WTC11 (cell line): ENCODE measurements at regions not wholly inside any gene's neighbourhood (a gene's known extent, or its start where the extent isn't known, plus 50 kb on each side); places are given as distances from the start of the nearest gene placed in this dataset.
"Not testable (repeated sequence)": the region's sequence is repeated elsewhere in the genome, so short reads cannot be mapped to it uniquely, and the experiment has no call there.

Experiments used
- ATAC-seq: fragments of 200-7000 bp; cut with Tn5 transposase; 2 replicates; pipeline ENCODE4 v1.10.0; 2021; ENCODE audit warnings: mild to moderate bottlenecking, moderate library complexity
- CTCF ChIA-PET: fragments of 300-600 bp; sonication (Branson Sonifier 250); formaldehyde crosslinking; loops from one replicate; lab custom pipeline; 2021; ENCODE audit warnings: antibody characterized with exemption; lab: Charles Lee
- POLR2A ChIA-PET: fragments of 350-600 bp; sonication (Branson Sonifier 250); formaldehyde crosslinking; loops from one replicate; lab custom pipeline; 2021; ENCODE audit warnings: antibody characterized with exemption; lab: Charles Lee
- DNase-seq: peaks from one replicate; pipeline ENCODE4 v3.0.0; 2021; ENCODE audit warnings: low spot score
- H3K27ac Mint-ChIP-seq: 2 replicates; pipeline ENCODE4 v1.8.0; 2021; ENCODE audit warnings: mixed read lengths
- H3K27me3 Mint-ChIP-seq: 2 replicates; pipeline ENCODE4 v1.8.0; 2021; ENCODE audit warnings: low read depth, mild to moderate bottlenecking, moderate library complexity, mixed read lengths
- H3K36me3 Mint-ChIP-seq: 2 replicates; pipeline ENCODE4 v1.8.0; 2021; ENCODE audit warnings: mixed read lengths
- H3K4me1 Mint-ChIP-seq: 2 replicates; pipeline ENCODE4 v1.8.0; 2022; ENCODE audit warnings: mixed read lengths
- H3K4me3 Mint-ChIP-seq: 2 replicates; pipeline ENCODE4 v1.8.0; 2021; ENCODE audit warnings: mild to moderate bottlenecking, moderate library complexity, mixed read lengths
- H3K9me3 Mint-ChIP-seq: 2 replicates; pipeline ENCODE4 v1.8.0; 2021; ENCODE audit warnings: mixed read lengths
- CBFB ChIP-seq: sonication (generic); formaldehyde crosslinking; IDR thresholded peaks from 2 replicates; pipeline ENCODE4 v1.8.1; 2022; ENCODE audit warnings: mild to moderate bottlenecking, low read depth, missing genetic modification reagents
- ELF4 ChIP-seq: sonication (generic); formaldehyde crosslinking; IDR thresholded peaks from 2 replicates; pipeline ENCODE4 v1.8.1; 2022; ENCODE audit warnings: low read depth, mild to moderate bottlenecking, moderate library complexity, missing genetic modification reagents
- GABPB1 ChIP-seq: sonication (generic); formaldehyde crosslinking; IDR thresholded peaks from 2 replicates; pipeline ENCODE4 v1.8.1; 2023; ENCODE audit warnings: mild to moderate bottlenecking, missing genetic modification reagents
- GTF2I ChIP-seq: fragments of 250-450 bp; sonication (Bioruptor Pico); conservative IDR thresholded peaks from 2 replicates; pipeline ENCODE4 v1.4.0; 2021; ENCODE audit warnings: mild to moderate bottlenecking
- JAZF1 ChIP-seq: fragments of 250-450 bp; sonication (Bioruptor Pico); IDR thresholded peaks from 2 replicates; pipeline ENCODE4 v1.9.0; 2021; ENCODE audit warnings: moderate library complexity, mild to moderate bottlenecking, inconsistent platforms
- KAT7 ChIP-seq: sonication (generic); formaldehyde crosslinking; IDR thresholded peaks from 2 replicates; pipeline ENCODE4 v1.8.1; 2023; ENCODE audit warnings: missing genetic modification reagents, mild to moderate bottlenecking, borderline replicate concordance
- NFYB ChIP-seq: sonication (generic); formaldehyde crosslinking; conservative IDR thresholded peaks from 2 replicates; pipeline ENCODE4 v1.8.0; 2022; ENCODE audit warnings: low read depth, missing genetic modification reagents
- RELA ChIP-seq: sonication (generic); formaldehyde crosslinking; IDR thresholded peaks from 2 replicates; pipeline ENCODE4 v1.8.1; 2022; ENCODE audit warnings: missing genetic modification reagents, mild to moderate bottlenecking, borderline replicate concordance
- SP1 ChIP-seq: sonication (generic); formaldehyde crosslinking; conservative IDR thresholded peaks from 2 replicates; pipeline ENCODE4 v1.8.1; 2022; ENCODE audit warnings: missing genetic modification reagents
- TCF7 ChIP-seq: sonication (generic); formaldehyde crosslinking; IDR thresholded peaks from 2 replicates; pipeline ENCODE4 v1.8.0; 2022; ENCODE audit warnings: mild to moderate bottlenecking, low read depth, missing genetic modification reagents, moderate library complexity
- ZNF232 ChIP-seq: sonication (generic); formaldehyde crosslinking; IDR thresholded peaks from 2 replicates; pipeline ENCODE4 v1.8.0; 2022; ENCODE audit warnings: mild to moderate bottlenecking, missing genetic modification reagents
- ZNF396 ChIP-seq: fragments of 250-450 bp; sonication (Bioruptor Pico); IDR thresholded peaks from 2 replicates; pipeline ENCODE4 v1.8.0; 2021; ENCODE audit warnings: mild to moderate bottlenecking, moderate library complexity, borderline replicate concordance
- ZNF416 ChIP-seq: fragments of 250-450 bp; sonication (Bioruptor Pico); IDR thresholded peaks from 2 replicates; pipeline ENCODE4 v1.9.0; 2021; ENCODE audit warnings: mild to moderate bottlenecking, inconsistent platforms
- TF ChIP-seq, protein P1 (sequence below): fragments of 250-450 bp; sonication (Bioruptor Pico); IDR thresholded peaks from 2 replicates; pipeline ENCODE4 v1.9.0; 2021; ENCODE audit warnings: mild to moderate bottlenecking, borderline replicate concordance
- TF ChIP-seq, protein P2 (sequence below): fragments of 250-450 bp; sonication (Bioruptor Pico); IDR thresholded peaks from 2 replicates; pipeline ENCODE4 v1.9.0; 2021; ENCODE audit warnings: moderate library complexity, mild to moderate bottlenecking, inconsistent platforms, borderline replicate concordance
- TF ChIP-seq, protein P3 (sequence below): sonication (generic); formaldehyde crosslinking; IDR thresholded peaks from 2 replicates; pipeline ENCODE4 v1.8.0; 2022; ENCODE audit warnings: mild to moderate bottlenecking, missing genetic modification reagents
- TF ChIP-seq, protein P4 (sequence below): sonication (generic); formaldehyde crosslinking; IDR thresholded peaks from 2 replicates; pipeline ENCODE4 v1.8.1; 2023; ENCODE audit warnings: mild to moderate bottlenecking, missing genetic modification reagents, moderate library complexity
- TF ChIP-seq, protein P5 (sequence below): sonication (generic); formaldehyde crosslinking; IDR thresholded peaks from 2 replicates; pipeline ENCODE4 v1.8.1; 2022; ENCODE audit warnings: low read depth, mild to moderate bottlenecking, moderate library complexity, missing genetic modification reagents, borderline replicate concordance
- TF ChIP-seq, protein P6 (sequence below): sonication (generic); formaldehyde crosslinking; IDR thresholded peaks from 2 replicates; pipeline ENCODE4 v1.8.0; 2023; ENCODE audit warnings: missing genetic modification reagents

DNA sequence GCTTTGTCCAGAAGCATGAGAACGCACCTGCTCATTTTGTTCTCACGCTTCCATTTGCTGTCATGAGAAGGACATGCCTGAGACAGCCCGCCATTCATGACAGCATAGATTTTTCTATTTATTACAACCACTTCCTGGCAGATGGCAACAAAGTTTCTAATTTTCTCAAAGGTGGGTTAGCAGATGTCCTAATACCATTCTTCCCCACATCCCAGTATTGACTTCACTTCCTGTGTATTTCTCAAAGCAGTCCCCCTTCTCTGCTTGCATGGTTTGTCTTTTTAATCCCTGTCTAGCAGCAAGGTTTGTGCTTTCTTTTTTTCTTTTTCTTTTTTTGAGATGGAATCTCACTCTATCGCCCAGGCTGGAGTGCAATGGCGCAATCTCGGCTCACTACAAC lies 94.3 kb downstream of the ISX start (continued):
- TF ChIP-seq, protein P1, sequence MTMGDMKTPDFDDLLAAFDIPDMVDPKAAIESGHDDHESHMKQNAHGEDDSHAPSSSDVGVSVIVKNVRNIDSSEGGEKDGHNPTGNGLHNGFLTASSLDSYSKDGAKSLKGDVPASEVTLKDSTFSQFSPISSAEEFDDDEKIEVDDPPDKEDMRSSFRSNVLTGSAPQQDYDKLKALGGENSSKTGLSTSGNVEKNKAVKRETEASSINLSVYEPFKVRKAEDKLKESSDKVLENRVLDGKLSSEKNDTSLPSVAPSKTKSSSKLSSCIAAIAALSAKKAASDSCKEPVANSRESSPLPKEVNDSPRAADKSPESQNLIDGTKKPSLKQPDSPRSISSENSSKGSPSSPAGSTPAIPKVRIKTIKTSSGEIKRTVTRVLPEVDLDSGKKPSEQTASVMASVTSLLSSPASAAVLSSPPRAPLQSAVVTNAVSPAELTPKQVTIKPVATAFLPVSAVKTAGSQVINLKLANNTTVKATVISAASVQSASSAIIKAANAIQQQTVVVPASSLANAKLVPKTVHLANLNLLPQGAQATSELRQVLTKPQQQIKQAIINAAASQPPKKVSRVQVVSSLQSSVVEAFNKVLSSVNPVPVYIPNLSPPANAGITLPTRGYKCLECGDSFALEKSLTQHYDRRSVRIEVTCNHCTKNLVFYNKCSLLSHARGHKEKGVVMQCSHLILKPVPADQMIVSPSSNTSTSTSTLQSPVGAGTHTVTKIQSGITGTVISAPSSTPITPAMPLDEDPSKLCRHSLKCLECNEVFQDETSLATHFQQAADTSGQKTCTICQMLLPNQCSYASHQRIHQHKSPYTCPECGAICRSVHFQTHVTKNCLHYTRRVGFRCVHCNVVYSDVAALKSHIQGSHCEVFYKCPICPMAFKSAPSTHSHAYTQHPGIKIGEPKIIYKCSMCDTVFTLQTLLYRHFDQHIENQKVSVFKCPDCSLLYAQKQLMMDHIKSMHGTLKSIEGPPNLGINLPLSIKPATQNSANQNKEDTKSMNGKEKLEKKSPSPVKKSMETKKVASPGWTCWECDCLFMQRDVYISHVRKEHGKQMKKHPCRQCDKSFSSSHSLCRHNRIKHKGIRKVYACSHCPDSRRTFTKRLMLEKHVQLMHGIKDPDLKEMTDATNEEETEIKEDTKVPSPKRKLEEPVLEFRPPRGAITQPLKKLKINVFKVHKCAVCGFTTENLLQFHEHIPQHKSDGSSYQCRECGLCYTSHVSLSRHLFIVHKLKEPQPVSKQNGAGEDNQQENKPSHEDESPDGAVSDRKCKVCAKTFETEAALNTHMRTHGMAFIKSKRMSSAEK (CRISPR knock-in tag): no peak
- TF ChIP-seq, protein P2, sequence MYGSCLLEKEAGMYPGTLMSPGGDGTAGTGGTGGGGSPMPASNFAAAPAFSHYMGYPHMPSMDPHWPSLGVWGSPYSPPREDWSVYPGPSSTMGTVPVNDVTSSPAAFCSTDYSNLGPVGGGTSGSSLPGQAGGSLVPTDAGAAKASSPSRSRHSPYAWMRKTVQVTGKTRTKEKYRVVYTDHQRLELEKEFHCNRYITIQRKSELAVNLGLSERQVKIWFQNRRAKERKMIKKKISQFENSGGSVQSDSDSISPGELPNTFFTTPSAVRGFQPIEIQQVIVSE (CRISPR knock-in tag): no peak
- TF ChIP-seq, all 79 proteins: peak for 0

DNA sequence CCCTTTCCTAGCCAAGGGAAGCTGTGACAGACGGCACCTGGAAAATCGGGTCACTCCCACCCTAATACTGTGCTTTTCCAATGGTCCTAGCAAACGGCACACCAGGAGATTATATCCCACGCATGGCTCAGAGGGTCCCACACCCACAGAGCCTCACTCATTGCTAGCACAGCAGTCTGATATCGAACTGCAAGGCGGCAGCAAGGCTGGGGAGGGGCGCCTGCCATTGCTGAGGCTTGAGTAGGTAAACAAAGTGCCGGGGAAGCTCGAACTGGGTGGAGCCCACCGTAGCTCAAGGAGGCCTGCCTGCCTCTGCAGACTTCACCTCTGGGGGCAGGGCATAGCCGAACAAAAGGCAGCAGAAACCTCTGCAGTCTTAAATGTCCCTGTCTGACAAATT lies 91.4 kb upstream of the HMGXB4 start:
- POLR2A ChIA-PET, ATAC-seq, DNase-seq, H3K4me3 Mint-ChIP-seq, H3K27ac Mint-ChIP-seq, H3K4me1 Mint-ChIP-seq: not testable (repeated sequence)
- Mint-ChIP-seq H3K9me3 (peaks cover 31% of the 10 kb centered on the region), H3K36me3 (peaks cover 13% of the 10 kb centered on the region), H3K27me3 (peaks cover 11% of the 10 kb centered on the region)
- CTCF ChIA-PET: interaction anchor here (2.0 to 2.3 kb wide), 2 partner anchors 12 to 66 kb away, joined by 5 to 10 read pairs; no protein-coding TSS in a partner anchor

DNA sequence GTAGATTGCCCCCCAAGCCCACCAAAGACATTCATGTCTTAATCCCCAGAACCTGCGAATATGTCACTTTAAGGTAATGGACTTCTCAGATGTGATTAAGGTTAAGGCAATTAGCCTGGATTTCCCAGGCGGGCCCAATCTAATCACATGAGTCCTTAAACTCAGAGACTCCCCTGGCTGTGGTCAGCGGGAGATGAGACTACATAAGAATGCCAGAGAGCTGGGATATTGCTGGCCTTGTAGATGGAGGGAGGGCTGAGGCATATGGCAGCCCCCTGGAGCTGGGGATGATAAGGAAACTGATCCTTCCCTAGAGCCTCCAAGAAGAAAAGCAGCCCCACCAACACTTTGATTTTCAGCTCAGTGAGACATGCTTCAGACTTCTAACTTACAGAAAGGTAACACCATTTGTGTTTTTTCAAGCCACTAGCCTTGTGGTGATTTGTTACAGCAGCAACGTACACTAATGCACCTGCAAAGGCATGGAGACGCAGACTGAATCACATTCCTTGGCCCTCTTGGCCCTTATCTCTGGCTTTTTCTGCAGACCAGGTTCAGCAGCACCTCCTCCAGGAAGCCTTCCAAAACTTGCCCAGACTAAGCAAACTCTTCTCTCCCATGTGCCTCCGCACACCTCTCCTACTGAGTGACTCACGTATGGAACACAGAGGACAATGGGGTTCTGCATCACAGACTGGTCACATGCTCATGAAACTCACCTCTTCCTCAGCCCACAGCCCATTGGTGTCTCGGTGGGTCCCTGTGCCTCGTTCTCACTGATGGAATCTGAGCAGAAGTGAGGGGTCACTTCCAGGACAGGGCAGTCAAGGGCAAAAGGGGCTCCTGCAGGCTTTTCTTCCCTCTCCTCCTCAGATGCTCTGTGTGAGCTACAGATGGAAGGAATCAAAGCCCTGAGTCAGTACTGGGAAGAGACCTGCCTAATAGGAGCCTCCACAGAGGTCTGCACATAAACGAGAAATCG lies 86.3 kb upstream of the HMGXB4 start:
- CTCF ChIA-PET: interaction anchor here (0.7 to 3.2 kb wide), 3 partner anchors 16 to 60 kb away, joined by 3 to 13 read pairs (median 5); no protein-coding TSS in a partner anchor
- H3K27ac Mint-ChIP-seq: no peak overlapping the region
- POLR2A ChIA-PET: no interaction called here
- H3K36me3 Mint-ChIP-seq: no peaks in the 10 kb centered on the region; the same call in 1 of the 2 replicates
- no peak overlapping the region for H3K4me3 Mint-ChIP-seq
- H3K27me3 Mint-ChIP-seq: peaks cover 14% of the 10 kb centered on the region
- DNase-seq: no peak
- ATAC-seq: no peak
- peaks cover 6% of the 10 kb centered on the region for H3K4me1 Mint-ChIP-seq
- peaks cover 12% of the 10 kb centered on the region for H3K9me3 Mint-ChIP-seq
- TF ChIP-seq ELF4 (no peak), NFYB (no peak), GABPB1 (no peak), ZNF396 (CRISPR knock-in tag) (no peak), ZNF232 (CRISPR knock-in tag) (no peak), GTF2I (CRISPR knock-in tag) (no peak), CBFB (no peak), ZNF416 (CRISPR knock-in tag) (no peak), TCF7 (CRISPR knock-in tag) (no peak), SP1 (CRISPR knock-in tag) (no peak), RELA (CRISPR knock-in tag) (no peak), JAZF1 (no peak), KAT7 (CRISPR knock-in tag) (no peak)
- TF ChIP-seq, protein P3, sequence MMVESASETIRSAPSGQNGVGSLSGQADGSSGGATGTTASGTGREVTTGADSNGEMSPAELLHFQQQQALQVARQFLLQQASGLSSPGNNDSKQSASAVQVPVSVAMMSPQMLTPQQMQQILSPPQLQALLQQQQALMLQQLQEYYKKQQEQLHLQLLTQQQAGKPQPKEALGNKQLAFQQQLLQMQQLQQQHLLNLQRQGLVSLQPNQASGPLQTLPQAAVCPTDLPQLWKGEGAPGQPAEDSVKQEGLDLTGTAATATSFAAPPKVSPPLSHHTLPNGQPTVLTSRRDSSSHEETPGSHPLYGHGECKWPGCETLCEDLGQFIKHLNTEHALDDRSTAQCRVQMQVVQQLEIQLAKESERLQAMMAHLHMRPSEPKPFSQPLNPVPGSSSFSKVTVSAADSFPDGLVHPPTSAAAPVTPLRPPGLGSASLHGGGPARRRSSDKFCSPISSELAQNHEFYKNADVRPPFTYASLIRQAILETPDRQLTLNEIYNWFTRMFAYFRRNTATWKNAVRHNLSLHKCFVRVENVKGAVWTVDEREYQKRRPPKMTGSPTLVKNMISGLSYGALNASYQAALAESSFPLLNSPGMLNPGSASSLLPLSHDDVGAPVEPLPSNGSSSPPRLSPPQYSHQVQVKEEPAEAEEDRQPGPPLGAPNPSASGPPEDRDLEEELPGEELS (CRISPR knock-in tag): no peak
- TF ChIP-seq, protein P4, sequence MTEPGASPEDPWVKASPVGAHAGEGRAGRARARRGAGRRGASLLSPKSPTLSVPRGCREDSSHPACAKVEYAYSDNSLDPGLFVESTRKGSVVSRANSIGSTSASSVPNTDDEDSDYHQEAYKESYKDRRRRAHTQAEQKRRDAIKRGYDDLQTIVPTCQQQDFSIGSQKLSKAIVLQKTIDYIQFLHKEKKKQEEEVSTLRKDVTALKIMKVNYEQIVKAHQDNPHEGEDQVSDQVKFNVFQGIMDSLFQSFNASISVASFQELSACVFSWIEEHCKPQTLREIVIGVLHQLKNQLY (CRISPR knock-in tag): no peak
- TF ChIP-seq, protein P5, sequence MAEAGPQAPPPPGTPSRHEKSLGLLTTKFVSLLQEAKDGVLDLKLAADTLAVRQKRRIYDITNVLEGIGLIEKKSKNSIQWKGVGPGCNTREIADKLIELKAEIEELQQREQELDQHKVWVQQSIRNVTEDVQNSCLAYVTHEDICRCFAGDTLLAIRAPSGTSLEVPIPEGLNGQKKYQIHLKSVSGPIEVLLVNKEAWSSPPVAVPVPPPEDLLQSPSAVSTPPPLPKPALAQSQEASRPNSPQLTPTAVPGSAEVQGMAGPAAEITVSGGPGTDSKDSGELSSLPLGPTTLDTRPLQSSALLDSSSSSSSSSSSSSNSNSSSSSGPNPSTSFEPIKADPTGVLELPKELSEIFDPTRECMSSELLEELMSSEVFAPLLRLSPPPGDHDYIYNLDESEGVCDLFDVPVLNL (CRISPR knock-in tag): no peak
- TF ChIP-seq, protein P6, sequence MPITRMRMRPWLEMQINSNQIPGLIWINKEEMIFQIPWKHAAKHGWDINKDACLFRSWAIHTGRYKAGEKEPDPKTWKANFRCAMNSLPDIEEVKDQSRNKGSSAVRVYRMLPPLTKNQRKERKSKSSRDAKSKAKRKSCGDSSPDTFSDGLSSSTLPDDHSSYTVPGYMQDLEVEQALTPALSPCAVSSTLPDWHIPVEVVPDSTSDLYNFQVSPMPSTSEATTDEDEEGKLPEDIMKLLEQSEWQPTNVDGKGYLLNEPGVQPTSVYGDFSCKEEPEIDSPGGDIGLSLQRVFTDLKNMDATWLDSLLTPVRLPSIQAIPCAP (CRISPR knock-in tag): no peak
